ENCODE measurements at regions not wholly inside any gene's neighbourhood (a gene's known extent, or its start where the extent isn't known, plus 50 kb on each side); places are given as distances from the start of the nearest gene placed in this dataset.

DNA sequence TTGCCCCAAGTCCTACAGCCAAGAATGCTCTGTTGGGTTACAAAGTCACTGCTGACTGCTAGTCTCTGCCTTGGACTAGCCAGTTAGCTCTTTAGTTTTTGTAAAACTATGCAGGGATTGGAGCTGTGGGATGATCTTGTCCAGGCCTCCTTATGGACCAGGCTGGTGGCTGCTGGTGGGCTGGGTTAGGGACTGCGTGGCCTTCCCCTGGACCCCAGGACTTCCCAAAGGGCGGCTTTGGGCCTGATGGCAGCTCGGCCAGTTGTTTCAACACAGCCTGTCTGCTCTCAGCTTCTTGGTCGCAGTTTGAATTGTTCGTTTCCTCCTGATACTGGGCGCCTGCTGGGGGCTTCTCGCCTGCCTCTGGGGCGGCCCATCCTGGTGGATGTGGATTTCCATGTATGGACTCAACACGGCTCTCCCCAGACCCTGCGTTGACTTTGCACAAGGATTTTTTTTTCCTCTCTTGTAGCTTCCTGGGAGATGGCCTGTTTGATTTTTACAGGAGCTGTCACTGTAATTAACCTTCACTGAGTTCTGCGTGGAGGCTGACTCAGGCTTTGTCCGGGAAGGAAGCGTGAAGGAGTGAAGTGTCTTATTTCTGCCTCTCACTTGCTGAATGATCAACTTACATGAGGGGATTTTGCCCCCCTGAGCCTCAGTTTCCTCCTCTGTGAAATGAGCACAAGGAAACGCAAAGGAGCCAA, 91.9 kb upstream of the NEURL1B start:
- H3K27ac Mint-ChIP-seq (ENCODE audit: low read depth, unreplicated experiment), result no peak overlapping the region
- POLR2A ChIA-PET, result interaction anchor here (0.6 to 1.2 kb wide), 5 partner anchors 15 to 559 kb away, joined by 3 to 4 read pairs (median 3); no protein-coding TSS in a partner anchor
- H3K9me3 Mint-ChIP-seq (ENCODE audit: unreplicated experiment), result no peaks in the 10 kb centered on the region
- TF ChIP-seq CTCF (IDR thresholded peaks at IDR 0.05; ENCODE audit: unreplicated experiment), result no peak
- CTCF ChIA-PET, result interaction anchor here (0.9 kb wide), 1 partner anchor 9 kb away, joined by 3 read pairs; no protein-coding TSS in a partner anchor
- no TSS peak for BruUV-seq (replicated peaks)
- intact Hi-C loops (cut with micrococcal nuclease), result no loop called here
- peaks cover 33% of the 10 kb centered on the region for H3K27me3 Mint-ChIP-seq (ENCODE audit: insufficient read depth, unreplicated experiment)
- H3K4me1 Mint-ChIP-seq (ENCODE audit: insufficient read depth, unreplicated experiment), result no peaks in the 10 kb centered on the region
- no peaks in the 10 kb centered on the region for H3K36me3 Mint-ChIP-seq (ENCODE audit: insufficient read depth, unreplicated experiment)
- no peak overlapping the region for H3K4me3 Mint-ChIP-seq (ENCODE audit: unreplicated experiment)
- DNase-seq (ENCODE audit: unreplicated experiment), result no peak

GRCh38 chr5:172548311-172548731, 92.7 kb upstream of the NEURL1B start:
- ChIA-PET POLR2A (interaction anchor here (0.6 to 0.8 kb wide), 2 partner anchors 20 to 173 kb away, joined by 3 read pairs; no protein-coding TSS in a partner anchor), CTCF (interaction anchor here (0.7 to 0.8 kb wide), 2 partner anchors 13 to 717 kb away, joined by 3 read pairs; no protein-coding TSS in a partner anchor)
- no peak for TF ChIP-seq CTCF (IDR thresholded peaks at IDR 0.05; ENCODE audit: unreplicated experiment)
- Mint-ChIP-seq H3K27ac (ENCODE audit: low read depth, unreplicated experiment) (no peak overlapping the region), H3K4me3 (ENCODE audit: unreplicated experiment) (no peak overlapping the region), H3K9me3 (ENCODE audit: unreplicated experiment) (no peaks in the 10 kb centered on the region), H3K4me1 (ENCODE audit: insufficient read depth, unreplicated experiment) (no peaks in the 10 kb centered on the region), H3K36me3 (ENCODE audit: insufficient read depth, unreplicated experiment) (no peaks in the 10 kb centered on the region), H3K27me3 (ENCODE audit: insufficient read depth, unreplicated experiment) (peaks cover 33% of the 10 kb centered on the region)
- no TSS peak for BruUV-seq (replicated peaks)
- intact Hi-C loops (cut with micrococcal nuclease), result no loop called here
- DNase-seq (ENCODE audit: unreplicated experiment), result no peak

GRCh38 chr5:172546196-172546595, 91.9 kb upstream of the SH3PXD2B start:
- no peak for TF ChIP-seq CTCF (IDR thresholded peaks at IDR 0.05; ENCODE audit: unreplicated experiment)
- H3K36me3 Mint-ChIP-seq (ENCODE audit: insufficient read depth, unreplicated experiment), result no peaks in the 10 kb centered on the region

GRCh38 chr5:172545291-172545801, 91.0 kb upstream of the SH3PXD2B start:
- intact Hi-C loops (cut with micrococcal nuclease), result no loop called here
- H3K36me3 Mint-ChIP-seq (ENCODE audit: insufficient read depth, unreplicated experiment), result no peaks in the 10 kb centered on the region
- POLR2A ChIA-PET, result no interaction called here
- no peak for TF ChIP-seq CTCF (IDR thresholded peaks at IDR 0.05; ENCODE audit: unreplicated experiment)
- H3K4me3 Mint-ChIP-seq (ENCODE audit: unreplicated experiment), result no peak overlapping the region
- no peaks in the 10 kb centered on the region for H3K9me3 Mint-ChIP-seq (ENCODE audit: unreplicated experiment)
- no peak for DNase-seq (ENCODE audit: unreplicated experiment)
- no peaks in the 10 kb centered on the region for H3K4me1 Mint-ChIP-seq (ENCODE audit: insufficient read depth, unreplicated experiment)
- CTCF ChIA-PET, result interaction anchor here (0.5 to 0.7 kb wide), 2 partner anchors 115 to 162 kb away, joined by 3 read pairs; no protein-coding TSS in a partner anchor
- peaks cover 33% of the 10 kb centered on the region for H3K27me3 Mint-ChIP-seq (ENCODE audit: insufficient read depth, unreplicated experiment)
- no peak overlapping the region for H3K27ac Mint-ChIP-seq (ENCODE audit: low read depth, unreplicated experiment)
- BruUV-seq (replicated peaks), result no TSS peak

More at GRCh38 chr5:172546196-172546595, 91.9 kb upstream of the SH3PXD2B start:
- Mint-ChIP-seq H3K4me1 (ENCODE audit: insufficient read depth, unreplicated experiment) (no peaks in the 10 kb centered on the region), H3K4me3 (ENCODE audit: unreplicated experiment) (no peak overlapping the region), H3K9me3 (ENCODE audit: unreplicated experiment) (no peaks in the 10 kb centered on the region), H3K27me3 (ENCODE audit: insufficient read depth, unreplicated experiment) (peaks cover 33% of the 10 kb centered on the region), H3K27ac (ENCODE audit: low read depth, unreplicated experiment) (no peak overlapping the region)
- intact Hi-C loops (cut with micrococcal nuclease), result no loop called here
- no peak for DNase-seq (ENCODE audit: unreplicated experiment)
- ChIA-PET CTCF (interaction anchor here (0.6 kb wide), 1 partner anchor 155 kb away, joined by 5 read pairs; no protein-coding TSS in a partner anchor), POLR2A (no interaction called here)
- BruUV-seq (replicated peaks), result no TSS peak
